SKM-1 (cell line): ENCODE measurements at regions not wholly inside any gene's neighbourhood (a gene's known extent, or its start where the extent isn't known, plus 50 kb on each side); places are given as distances from the start of the nearest gene placed in this dataset.

Experiments used
- DNase-seq: peaks from one replicate; lab custom pipeline; 2025; ENCODE audit not compliant: unreplicated experiment; lab: John Stamatoyannopoulos, UW

GRCh38 chr18:60552948-60553347 is 180.4 kb upstream of the MC4R start:
- no peak for DNase-seq

- DNase-seq = no peak
These were observed 182.4 kb upstream of the MC4R start for GRCh38 chr18:60554967-60555366.

GRCh38 chr18:60555625-60556024 is 183.1 kb upstream of the MC4R start:
- DNase-seq = no peak

- DNase-seq = no peak
These were observed 183.8 kb upstream of the MC4R start for GRCh38 chr18:60556326-60556725.

- no peak for DNase-seq
These were observed 187.5 kb upstream of the MC4R start for GRCh38 chr18:60560071-60560470.

- no peak for DNase-seq
These were observed 190.5 kb upstream of the MC4R start for GRCh38 chr18:60563082-60563481.

GRCh38 chr18:60568220-60568619 is 195.6 kb upstream of the MC4R start:
- DNase-seq = peak; percentile 71

- DNase-seq = no peak
These were observed 197.6 kb upstream of the MC4R start for GRCh38 chr18:60570172-60570571.

- no peak for DNase-seq
These were observed 204.9 kb upstream of the MC4R start for GRCh38 chr18:60577457-60577856.

GRCh38 chr18:60585670-60586069 is 213.1 kb upstream of the MC4R start:
- no peak for DNase-seq

- DNase-seq = no peak
These were observed 220.7 kb upstream of the MC4R start for GRCh38 chr18:60593249-60593648.

- no peak for DNase-seq
These were observed 224.4 kb upstream of the MC4R start for GRCh38 chr18:60596928-60597327.

- no peak for DNase-seq
These were observed 226.7 kb upstream of the MC4R start for GRCh38 chr18:60599267-60599666.

GRCh38 chr18:60599995-60600394 is 227.4 kb upstream of the MC4R start:
- DNase-seq = no peak

- no peak for DNase-seq
These were observed 228.7 kb upstream of the MC4R start for GRCh38 chr18:60601249-60601648.

- no peak for DNase-seq
These were observed 250.8 kb upstream of the MC4R start for GRCh38 chr18:60623331-60623730.

- DNase-seq = no peak
These were observed 251.6 kb upstream of the MC4R start for GRCh38 chr18:60624207-60624606.

GRCh38 chr18:60639836-60640235 is 267.3 kb upstream of the MC4R start:
- DNase-seq = no peak

GRCh38 chr18:60643009-60643408 is 270.4 kb upstream of the MC4R start:
- no peak for DNase-seq

GRCh38 chr18:60646725-60647124 is 274.1 kb upstream of the MC4R start:
- no peak for DNase-seq

- DNase-seq = no peak
These were observed 276.5 kb upstream of the MC4R start for GRCh38 chr18:60649107-60649506.

- DNase-seq = no peak
These were observed 277.4 kb upstream of the MC4R start for GRCh38 chr18:60649842-60650536.

- DNase-seq = no peak
These were observed 281.7 kb upstream of the MC4R start for GRCh38 chr18:60654298-60654697.
